Activated CD8-positive, alpha-beta memory T cell treated with anti-CD3 and anti-CD28 coated beads, Interleukin-2, amount 10 ng/mL, durations not matched to agents 7 days and 5 days (primary cell): ENCODE measurements at regions not wholly inside any gene's neighbourhood (a gene's known extent, or its start where the extent isn't known, plus 50 kb on each side); places are given as distances from the start of the nearest gene placed in this dataset.
"Not testable (repeated sequence)": the region's sequence is repeated elsewhere in the genome, so short reads cannot be mapped to it uniquely, and the experiment has no call there.

ENCODE experiments used
- ATAC-seq: fragments of 150-1000 bp; cut with Tn5 transposase; one replicate; pipeline ENCODE4 v1.10.0; 2021; ENCODE audit warnings: moderate library complexity
- CTCF ChIA-PET: fragments of 350-600 bp; sonication (Branson Sonifier 250); formaldehyde crosslinking; loops from one replicate; lab custom pipeline; 2021; ENCODE audit warnings: antibody characterized with exemption; lab: Charles Lee
- DNase-seq: peaks from one replicate; pipeline ENCODE4 v3.0.0-alpha.2; 2020
- H3K27ac Mint-ChIP-seq: one replicate; pipeline ENCODE4 v1.8.0; 2021; ENCODE audit warnings: mild to moderate bottlenecking, mixed read lengths
- H3K27me3 Mint-ChIP-seq: one replicate; pipeline ENCODE4 v1.8.0; 2021; ENCODE audit warnings: mixed read lengths
- H3K36me3 Mint-ChIP-seq: one replicate; pipeline ENCODE4 v1.8.0; 2021; ENCODE audit warnings: mild to moderate bottlenecking, mixed read lengths
- H3K4me1 Mint-ChIP-seq: one replicate; pipeline ENCODE4 v1.8.0; 2021; ENCODE audit warnings: mixed read lengths
- H3K4me3 Mint-ChIP-seq: one replicate; pipeline ENCODE4 v1.8.0; 2021; ENCODE audit warnings: mild to moderate bottlenecking, moderate library complexity, mixed read lengths
- H3K9me3 Mint-ChIP-seq: one replicate; pipeline ENCODE4 v1.8.0; 2022; ENCODE audit warnings: low read depth, mixed read lengths

- CTCF ChIA-PET = interaction anchor here (0.9 kb wide), 1 partner anchor 41 kb away, joined by 3 read pairs; no protein-coding TSS in a partner anchor
- no peak overlapping the region for H3K27ac Mint-ChIP-seq
- H3K9me3 Mint-ChIP-seq = no peaks in the 10 kb centered on the region
- H3K4me3 Mint-ChIP-seq = no peak overlapping the region
- no peaks in the 10 kb centered on the region for H3K36me3 Mint-ChIP-seq
- H3K27me3 Mint-ChIP-seq = peaks cover 6% of the 10 kb centered on the region
- no peaks in the 10 kb centered on the region for H3K4me1 Mint-ChIP-seq
- no peak for DNase-seq
- no peak for ATAC-seq
Observed at GRCh38 chr7:11252705-11253272, 279.1 kb downstream of the PHF14 start.

DNA sequence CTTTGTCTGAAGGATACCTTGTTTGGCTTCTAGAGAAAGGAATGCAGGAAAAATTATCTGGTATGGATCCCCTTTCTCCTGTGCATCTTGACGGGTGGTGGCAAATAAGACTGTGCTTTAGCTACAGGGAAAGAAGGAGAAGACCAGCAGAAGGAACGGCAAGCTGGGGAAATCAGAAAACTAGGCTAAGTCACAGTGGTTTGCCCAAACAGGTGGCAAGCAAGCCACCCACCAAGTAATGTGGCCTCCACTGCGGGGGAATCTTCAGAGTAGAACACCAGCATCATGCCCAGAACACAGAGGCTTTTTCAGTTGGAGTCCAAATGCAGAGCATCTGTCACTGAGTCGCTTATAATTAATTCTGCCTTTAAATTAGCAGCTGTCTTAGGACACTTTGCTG lies 282.8 kb downstream of the PHF14 start:
- ATAC-seq (no peak), DNase-seq (no peak)
- no peak overlapping the region for H3K27ac Mint-ChIP-seq
- no peaks in the 10 kb centered on the region for H3K36me3 Mint-ChIP-seq
- no peak overlapping the region for H3K4me3 Mint-ChIP-seq
- H3K9me3 Mint-ChIP-seq = no peaks in the 10 kb centered on the region
- CTCF ChIA-PET = no interaction called here
- no peaks in the 10 kb centered on the region for H3K4me1 Mint-ChIP-seq
- H3K27me3 Mint-ChIP-seq = peaks cover 7% of the 10 kb centered on the region

GRCh38 chr7:11261470-11261869 lies 287.8 kb downstream of the PHF14 start:
- H3K4me1 Mint-ChIP-seq = no peaks in the 10 kb centered on the region
- H3K9me3 Mint-ChIP-seq = no peaks in the 10 kb centered on the region
- no peaks in the 10 kb centered on the region for H3K36me3 Mint-ChIP-seq
- no peak overlapping the region for H3K4me3 Mint-ChIP-seq
- CTCF ChIA-PET = interaction anchor here (0.7 kb wide), 1 partner anchor 203 kb away, joined by 3 read pairs; no protein-coding TSS in a partner anchor
- peaks cover 8% of the 10 kb centered on the region for H3K27me3 Mint-ChIP-seq
- H3K27ac Mint-ChIP-seq = no peak overlapping the region
- ATAC-seq = no peak
- no peak for DNase-seq

DNA sequence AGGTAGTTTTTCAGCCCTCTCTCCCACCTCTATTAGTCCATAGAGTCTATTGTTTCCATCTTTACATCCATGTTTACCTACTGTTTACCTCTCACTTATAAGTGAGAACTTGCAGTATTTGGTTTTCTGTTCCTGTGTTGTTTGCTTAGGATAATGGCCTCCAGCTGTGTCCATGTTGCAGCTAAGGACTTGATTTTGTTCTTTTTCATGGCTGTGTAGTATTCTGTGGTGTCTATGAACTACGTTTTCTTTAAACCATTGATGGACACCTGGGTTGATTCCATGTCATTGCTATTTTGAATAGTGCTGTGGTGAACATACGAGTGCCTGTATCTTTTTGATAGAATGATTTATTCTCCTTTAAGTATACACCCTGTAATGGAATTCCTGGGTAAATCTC lies 292.4 kb downstream of the PHF14 start:
- CTCF ChIA-PET = no interaction called here
- no peak overlapping the region for H3K4me3 Mint-ChIP-seq
- no peak for ATAC-seq
- no peak overlapping the region for H3K27ac Mint-ChIP-seq
- peaks cover 3% of the 10 kb centered on the region for H3K27me3 Mint-ChIP-seq
- peaks cover 2% of the 10 kb centered on the region for H3K9me3 Mint-ChIP-seq
- H3K4me1 Mint-ChIP-seq = no peaks in the 10 kb centered on the region
- H3K36me3 Mint-ChIP-seq = peaks cover 1% of the 10 kb centered on the region
- no peak for DNase-seq

DNA sequence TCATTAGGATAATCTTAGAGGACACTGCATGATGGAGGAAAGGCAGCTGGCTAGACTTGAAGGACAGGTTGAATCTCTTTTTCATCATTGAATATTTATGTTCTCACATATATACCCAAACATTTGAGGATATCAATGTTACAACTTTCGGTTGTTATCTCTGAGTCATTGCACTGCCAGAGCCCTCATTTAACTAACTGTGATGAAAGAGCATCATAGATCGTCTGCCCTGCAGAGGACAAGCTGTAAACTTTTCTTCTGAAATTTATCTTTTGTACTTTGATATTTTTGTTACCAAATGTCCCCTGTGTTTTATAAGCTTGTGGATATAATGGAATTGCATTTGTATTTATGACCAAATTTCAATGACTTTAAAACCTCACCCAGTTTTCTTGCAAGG lies 298.7 kb downstream of the PHF14 start:
- Mint-ChIP-seq H3K9me3 (peaks cover 2% of the 10 kb centered on the region), H3K27me3 (no peaks in the 10 kb centered on the region), H3K36me3 (peaks cover 1% of the 10 kb centered on the region), H3K4me1 (no peaks in the 10 kb centered on the region), H3K27ac (no peak overlapping the region), H3K4me3 (no peak overlapping the region)
- ATAC-seq (no peak), DNase-seq (no peak)
- CTCF ChIA-PET = no interaction called here

GRCh38 chr7:11274074-11274473 lies 300.4 kb downstream of the PHF14 start:
- ATAC-seq (no peak), DNase-seq (no peak)
- CTCF ChIA-PET = no interaction called here
- Mint-ChIP-seq H3K4me3 (no peak overlapping the region), H3K27me3 (no peaks in the 10 kb centered on the region), H3K9me3 (no peaks in the 10 kb centered on the region), H3K4me1 (no peaks in the 10 kb centered on the region), H3K36me3 (no peaks in the 10 kb centered on the region), H3K27ac (no peak overlapping the region)

DNA sequence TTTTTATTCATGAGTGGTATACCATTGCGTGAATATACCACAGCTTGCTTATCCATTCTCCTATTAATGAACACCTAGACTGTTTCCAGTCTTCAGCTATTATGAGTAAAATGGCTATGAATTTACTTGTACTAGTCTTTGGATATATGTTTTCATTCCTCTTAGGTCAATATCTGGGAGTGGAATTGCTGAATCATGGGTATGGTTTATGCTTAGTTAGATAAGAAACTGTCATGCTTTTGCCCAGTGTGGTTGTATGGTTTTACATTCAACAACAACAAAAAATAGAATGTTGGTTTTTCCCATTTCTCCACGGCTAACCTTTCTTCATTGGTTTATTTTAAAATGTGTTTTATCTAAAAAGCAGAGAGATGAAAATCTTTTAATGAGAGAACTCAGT lies 308.3 kb downstream of the PHF14 start:
- H3K27me3 Mint-ChIP-seq = no peaks in the 10 kb centered on the region
- H3K36me3 Mint-ChIP-seq = no peaks in the 10 kb centered on the region
- DNase-seq = no peak
- H3K4me3 Mint-ChIP-seq = no peak overlapping the region
- no peak for ATAC-seq
- no peaks in the 10 kb centered on the region for H3K9me3 Mint-ChIP-seq
- CTCF ChIA-PET = no interaction called here
- no peak overlapping the region for H3K27ac Mint-ChIP-seq
- H3K4me1 Mint-ChIP-seq = no peaks in the 10 kb centered on the region

DNA sequence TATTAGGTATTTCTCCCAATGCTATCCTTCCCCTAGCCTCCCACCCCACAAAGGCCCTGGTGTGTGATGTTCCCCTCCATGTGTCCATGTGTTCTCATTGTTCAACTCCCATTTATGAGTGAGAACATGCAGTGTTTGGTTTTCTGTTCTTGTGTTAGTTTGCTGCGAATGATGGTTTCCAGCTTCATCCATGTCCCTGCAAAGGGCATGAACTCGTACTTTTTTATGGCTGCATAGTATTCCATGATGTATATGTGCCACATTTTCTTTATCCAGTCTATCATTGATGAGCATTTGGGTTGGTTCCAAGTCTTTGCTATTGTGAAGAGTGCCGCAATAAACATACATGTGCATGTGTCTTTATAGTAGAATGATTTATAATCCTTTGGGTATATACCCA lies 309.9 kb downstream of the PHF14 start:
- H3K9me3 Mint-ChIP-seq, ATAC-seq, H3K4me1 Mint-ChIP-seq, H3K36me3 Mint-ChIP-seq, H3K27ac Mint-ChIP-seq, H3K27me3 Mint-ChIP-seq, H3K4me3 Mint-ChIP-seq, DNase-seq, CTCF ChIA-PET: not testable (repeated sequence)

- H3K4me1 Mint-ChIP-seq = no peaks in the 10 kb centered on the region
- ATAC-seq = no peak
- no peak overlapping the region for H3K27ac Mint-ChIP-seq
- CTCF ChIA-PET = no interaction called here
- H3K36me3 Mint-ChIP-seq = no peaks in the 10 kb centered on the region
- DNase-seq = no peak
- H3K27me3 Mint-ChIP-seq = no peaks in the 10 kb centered on the region
- no peak overlapping the region for H3K4me3 Mint-ChIP-seq
- H3K9me3 Mint-ChIP-seq = no peaks in the 10 kb centered on the region
Observed at GRCh38 chr7:11290863-11291262, 317.2 kb downstream of the PHF14 start.

GRCh38 chr7:11294218-11294617 lies 320.5 kb downstream of the PHF14 start:
- H3K27ac Mint-ChIP-seq = no peak overlapping the region
- H3K27me3 Mint-ChIP-seq = no peaks in the 10 kb centered on the region
- H3K36me3 Mint-ChIP-seq = no peaks in the 10 kb centered on the region
- no peaks in the 10 kb centered on the region for H3K9me3 Mint-ChIP-seq
- DNase-seq (no peak), ATAC-seq (no peak)
- CTCF ChIA-PET = no interaction called here
- no peak overlapping the region for H3K4me3 Mint-ChIP-seq
- H3K4me1 Mint-ChIP-seq = no peaks in the 10 kb centered on the region

GRCh38 chr7:11294965-11295364 lies 321.3 kb downstream of the PHF14 start:
- ATAC-seq = no peak
- H3K9me3 Mint-ChIP-seq = no peaks in the 10 kb centered on the region
- CTCF ChIA-PET = no interaction called here
- H3K27ac Mint-ChIP-seq = no peak overlapping the region
- no peak for DNase-seq
- H3K36me3 Mint-ChIP-seq = no peaks in the 10 kb centered on the region
- H3K4me1 Mint-ChIP-seq = no peaks in the 10 kb centered on the region
- no peak overlapping the region for H3K4me3 Mint-ChIP-seq
- no peaks in the 10 kb centered on the region for H3K27me3 Mint-ChIP-seq

DNA sequence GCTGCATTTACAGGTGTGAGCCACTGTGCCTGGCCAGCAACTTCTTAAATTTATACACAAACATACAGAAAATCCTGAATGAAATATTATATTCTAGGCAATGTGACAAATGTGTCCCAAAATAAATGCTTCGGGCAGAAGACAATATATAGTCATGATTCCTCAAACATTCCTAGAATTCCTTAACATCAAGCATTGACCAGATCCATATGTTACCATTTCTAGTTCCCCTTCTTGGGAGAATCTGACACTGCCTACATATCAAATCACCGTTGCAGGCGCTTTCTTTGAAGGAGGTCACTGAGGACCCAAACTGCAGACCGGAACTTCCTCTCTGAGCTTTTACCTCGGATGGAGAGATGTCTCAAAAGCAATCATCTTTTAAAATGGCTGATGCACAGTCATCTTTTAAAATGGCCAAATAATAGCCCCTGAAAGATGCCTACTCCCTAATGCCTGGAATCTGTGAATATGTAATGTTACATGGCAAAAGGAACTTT lies 323.5 kb downstream of the PHF14 start:
- Mint-ChIP-seq H3K4me1 (no peaks in the 10 kb centered on the region), H3K9me3 (no peaks in the 10 kb centered on the region), H3K4me3 (no peak overlapping the region), H3K36me3 (no peaks in the 10 kb centered on the region), H3K27ac (no peak overlapping the region), H3K27me3 (no peaks in the 10 kb centered on the region)
- DNase-seq (no peak), ATAC-seq (no peak)
- CTCF ChIA-PET = no interaction called here

- H3K27ac Mint-ChIP-seq = no peak overlapping the region
- no peak overlapping the region for H3K4me3 Mint-ChIP-seq
- ATAC-seq = no peak
- CTCF ChIA-PET = no interaction called here
- DNase-seq = no peak
- no peaks in the 10 kb centered on the region for H3K36me3 Mint-ChIP-seq
- H3K9me3 Mint-ChIP-seq = no peaks in the 10 kb centered on the region
- no peaks in the 10 kb centered on the region for H3K27me3 Mint-ChIP-seq
- H3K4me1 Mint-ChIP-seq = no peaks in the 10 kb centered on the region
Observed at GRCh38 chr7:11297764-11298163, 324.1 kb downstream of the PHF14 start.

DNA sequence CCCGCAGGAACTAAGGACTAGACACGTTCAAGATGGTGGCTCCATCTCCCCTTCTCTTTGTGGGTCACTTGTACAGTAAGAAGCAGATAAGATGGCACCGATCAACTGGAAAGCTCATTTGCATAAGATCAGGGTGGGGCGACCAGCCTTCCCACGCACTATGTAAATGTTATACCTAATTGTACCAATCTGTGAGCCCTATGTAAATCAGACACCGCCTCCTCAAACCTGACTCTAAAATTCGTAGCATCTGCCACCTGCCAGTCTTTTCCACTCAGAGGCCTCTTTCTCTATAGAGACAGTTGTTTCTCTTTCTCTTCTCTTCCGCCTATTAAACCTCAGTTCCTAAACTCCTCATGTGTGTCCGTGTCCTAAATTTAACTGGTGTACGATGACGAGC lies 324.5 kb downstream of the PHF14 start:
- Mint-ChIP-seq H3K4me3 (no peak overlapping the region), H3K4me1 (no peaks in the 10 kb centered on the region), H3K27ac (no peak overlapping the region), H3K36me3 (no peaks in the 10 kb centered on the region), H3K9me3 (no peaks in the 10 kb centered on the region), H3K27me3 (no peaks in the 10 kb centered on the region)
- ATAC-seq (no peak), DNase-seq (no peak)
- CTCF ChIA-PET = no interaction called here

DNA sequence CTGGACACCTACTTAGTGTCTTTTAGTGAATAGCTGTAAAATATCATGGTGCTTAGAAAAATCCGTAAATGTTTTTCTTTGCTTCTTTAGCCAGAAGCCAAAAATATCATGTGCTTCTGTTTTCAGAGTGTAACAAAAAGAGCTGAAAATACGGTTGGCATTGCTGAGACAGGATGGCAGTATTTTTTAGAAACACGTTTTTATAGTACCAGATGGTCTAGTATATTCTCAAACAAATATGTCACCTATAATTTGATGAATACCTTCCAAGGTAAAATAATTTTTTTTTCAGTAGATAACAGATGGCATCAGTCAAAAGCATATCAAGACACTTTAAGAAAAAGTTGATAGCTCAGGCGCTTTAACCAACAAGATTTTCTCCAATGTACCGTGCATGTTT lies 326.6 kb downstream of the PHF14 start:
- DNase-seq (no peak), ATAC-seq (no peak)
- no peaks in the 10 kb centered on the region for H3K9me3 Mint-ChIP-seq
- no peaks in the 10 kb centered on the region for H3K36me3 Mint-ChIP-seq
- no peaks in the 10 kb centered on the region for H3K4me1 Mint-ChIP-seq
- CTCF ChIA-PET = no interaction called here
- no peak overlapping the region for H3K4me3 Mint-ChIP-seq
- no peaks in the 10 kb centered on the region for H3K27me3 Mint-ChIP-seq
- no peak overlapping the region for H3K27ac Mint-ChIP-seq
